BJ (cell line): ENCODE measurements at regions not wholly inside any gene's neighbourhood (a gene's known extent, or its start where the extent isn't known, plus 50 kb on each side); places are given as distances from the start of the nearest gene placed in this dataset.
A peak's percentile ranks its signal among the peaks of the same experiment; 100 is the strongest.

ENCODE experiments used
- CTCF ChIA-PET: fragments of 350-600 bp; formaldehyde crosslinking; extraction: SDS; loops from one replicate; lab custom pipeline; 2021; ENCODE audit warnings: antibody characterized with exemption, inconsistent platforms; lab: Yijun Ruan, JAX
- POLR2A ChIA-PET: fragments of 300-600 bp; sonication (Branson Sonifier 250); formaldehyde crosslinking; extraction: SDS; loops from one replicate; lab custom pipeline; 2021; ENCODE audit warnings: antibody characterized with exemption; lab: Charles Lee
- DNase-seq: peaks from one replicate; pipeline ENCODE4 v3.0.0-alpha.2; 2011; ENCODE audit warnings: low read depth
- H3K27me3 ChIP-seq: 2 replicates; pipeline ENCODE4 v1.6.0; 2011; ENCODE audit warnings: low read length; ENCODE audit not compliant: control insufficient read depth, insufficient read depth
- H3K36me3 ChIP-seq: 2 replicates; pipeline ENCODE4 v1.5.1; 2011; ENCODE audit warnings: low read length; ENCODE audit not compliant: control insufficient read depth, insufficient read depth
- H3K4me3 ChIP-seq: 2 replicates; pipeline ENCODE4 v1.5.1; 2011; ENCODE audit warnings: low read depth, mild to moderate bottlenecking, control low read depth, low read length
- CTCF ChIP-seq: IDR thresholded peaks from 2 replicates; pipeline ENCODE4 v1.5.1; 2011; ENCODE audit warnings: low read depth, mild to moderate bottlenecking, control low read depth, inconsistent platforms, low read length, moderate library complexity; ENCODE audit not compliant: insufficient read depth

GRCh38 chr18:11512096-11513025 is 97.0 kb upstream of the SLC35G4 start:
- no peak for DNase-seq
- POLR2A ChIA-PET = interaction anchor here (0.6 kb wide), 1 partner anchor 24 kb away, joined by 5 read pairs; no protein-coding TSS in a partner anchor
- no peaks in the 10 kb centered on the region for H3K36me3 ChIP-seq
- H3K4me3 ChIP-seq = no peak overlapping the region
- CTCF ChIA-PET = interaction anchor here (1.1 to 2.5 kb wide), 4 partner anchors 10 to 357 kb away, joined by 3 to 9 read pairs (median 6); no protein-coding TSS in a partner anchor
- no peaks in the 10 kb centered on the region for H3K27me3 ChIP-seq
- 0 out of 2 replicates have a peak, but pooled peaks have one; percentile 26 for TF ChIP-seq CTCF

GRCh38 chr18:11511434-11512095 is 97.8 kb upstream of the SLC35G4 start:
- Histone ChIP-seq H3K27me3 (no peaks in the 10 kb centered on the region), H3K4me3 (no peak overlapping the region), H3K36me3 (no peaks in the 10 kb centered on the region)
- no peak for DNase-seq
- no peak for TF ChIP-seq CTCF
- POLR2A ChIA-PET = no interaction called here
- CTCF ChIA-PET = interaction anchor here (2.0 kb wide), 1 partner anchor 10 kb away, joined by 7 read pairs; no protein-coding TSS in a partner anchor

DNA sequence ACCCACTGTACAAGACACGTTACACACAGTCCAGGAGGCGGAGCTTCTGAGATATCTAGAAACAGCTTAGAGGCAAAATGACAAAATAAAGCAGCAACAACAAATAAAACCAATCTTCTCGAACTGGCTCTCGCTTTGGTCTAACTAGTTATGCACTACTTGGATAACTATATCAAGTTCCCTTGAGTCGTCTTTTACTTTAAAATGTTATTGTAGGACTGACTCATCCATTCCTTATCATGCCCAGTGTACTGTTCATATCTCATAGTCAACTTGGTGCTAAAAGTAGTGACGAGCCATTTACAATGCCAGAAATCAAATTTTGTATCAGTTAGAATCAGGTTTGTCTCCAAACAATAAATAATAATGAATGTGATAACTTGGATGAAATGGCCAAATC is 102.5 kb upstream of the SLC35G4 start:
- Histone ChIP-seq H3K4me3 (no peak overlapping the region), H3K27me3 (peaks cover 3% of the 10 kb centered on the region; the same call in 1 of the 2 replicates), H3K36me3 (no peaks in the 10 kb centered on the region)
- no peak for TF ChIP-seq CTCF
- POLR2A ChIA-PET = no interaction called here
- no peak for DNase-seq
- CTCF ChIA-PET = interaction anchor here (1.2 kb wide), 1 partner anchor 12 kb away, joined by 4 read pairs; no protein-coding TSS in a partner anchor

GRCh38 chr18:11505993-11506392 is 103.4 kb upstream of the SLC35G4 start:
- no peaks in the 10 kb centered on the region for H3K36me3 ChIP-seq
- no peak overlapping the region for H3K4me3 ChIP-seq
- ChIA-PET POLR2A (no interaction called here), CTCF (interaction anchor here (1.2 to 1.4 kb wide), 3 partner anchors 13 to 195 kb away, joined by 3 to 5 read pairs (median 4); no protein-coding TSS in a partner anchor)
- TF ChIP-seq CTCF = no peak
- DNase-seq = no peak
- H3K27me3 ChIP-seq = peaks cover 3% of the 10 kb centered on the region; the same call in 1 of the 2 replicates
